ENCODE measurements at regions not wholly inside any gene's neighbourhood (a gene's known extent, or its start where the extent isn't known, plus 50 kb on each side); places are given as distances from the start of the nearest gene placed in this dataset.

- TF ChIP-seq EZH2 (IDR thresholded peaks at IDR 0.05; ENCODE audit: insufficient read depth, poor library complexity, severe bottlenecking) (no peak), EZH2phosphoT487 (IDR thresholded peaks at IDR 0.05; ENCODE audit: insufficient read depth, low read depth) (no peak)
Measured at GRCh38 chr6:4220558-4220957, 85.2 kb upstream of the ECI2 start.

Measured in GM23248 (cell line).